ENCODE measurements at regions not wholly inside any gene's neighbourhood (a gene's known extent, or its start where the extent isn't known, plus 50 kb on each side); places are given as distances from the start of the nearest gene placed in this dataset.
"Not testable (repeated sequence)": the region's sequence is repeated elsewhere in the genome, so short reads cannot be mapped to it uniquely, and the experiment has no call there.

GRCh38 chr1:191065771-191066170 is 588.1 kb upstream of the BRINP3 start:
- TF ChIP-seq CTCF (IDR thresholded peaks at IDR 0.05), result no peak
- CTCF ChIA-PET, result no interaction called here
- no peaks in the 10 kb centered on the region for H3K36me3 Mint-ChIP-seq (ENCODE audit: low read depth)
- no peak overlapping the region for H3K27ac Mint-ChIP-seq
- ATAC-seq (ENCODE audit: low read depth) (no peak), DNase-seq (no peak)
- H3K4me1 Mint-ChIP-seq, result no peaks in the 10 kb centered on the region
- intact Hi-C loops (cut with micrococcal nuclease), result no loop called here
- H3K4me3 Mint-ChIP-seq, result no peak overlapping the region
- POLR2A ChIA-PET, result no interaction called here
- H3K9me3 Mint-ChIP-seq, result peaks cover 13% of the 10 kb centered on the region
- no peaks in the 10 kb centered on the region for H3K27me3 Mint-ChIP-seq

DNA sequence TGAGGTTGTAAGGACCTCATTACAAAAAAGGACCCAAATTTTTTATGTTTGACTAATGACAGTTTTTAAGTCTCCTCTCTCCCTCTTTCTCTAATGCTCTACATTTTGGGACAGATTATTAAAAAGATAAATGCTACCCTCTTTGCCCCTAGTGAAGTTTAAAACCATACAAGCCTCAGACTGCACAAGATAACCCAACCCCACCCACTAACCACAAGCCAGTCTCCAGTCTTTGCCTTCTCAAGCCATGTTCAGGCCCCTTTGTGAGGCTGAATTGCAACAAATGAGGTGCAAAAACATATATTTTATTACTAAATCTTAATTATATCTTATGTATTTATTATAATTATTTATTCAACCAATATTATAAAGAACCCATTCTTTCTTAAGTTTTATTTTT is 597.2 kb upstream of the BRINP3 start:
- ChIA-PET POLR2A (no interaction called here), CTCF (no interaction called here)
- H3K9me3 Mint-ChIP-seq, result peaks cover 5% of the 10 kb centered on the region
- intact Hi-C loops (cut with micrococcal nuclease), result no loop called here
- DNase-seq (no peak), ATAC-seq (ENCODE audit: low read depth) (no peak)
- TF ChIP-seq CTCF (IDR thresholded peaks at IDR 0.05), result no peak
- no peak overlapping the region for H3K4me3 Mint-ChIP-seq
- H3K27ac Mint-ChIP-seq, result no peak overlapping the region
- no peaks in the 10 kb centered on the region for H3K36me3 Mint-ChIP-seq (ENCODE audit: low read depth)
- H3K4me1 Mint-ChIP-seq, result no peaks in the 10 kb centered on the region
- no peaks in the 10 kb centered on the region for H3K27me3 Mint-ChIP-seq

DNA sequence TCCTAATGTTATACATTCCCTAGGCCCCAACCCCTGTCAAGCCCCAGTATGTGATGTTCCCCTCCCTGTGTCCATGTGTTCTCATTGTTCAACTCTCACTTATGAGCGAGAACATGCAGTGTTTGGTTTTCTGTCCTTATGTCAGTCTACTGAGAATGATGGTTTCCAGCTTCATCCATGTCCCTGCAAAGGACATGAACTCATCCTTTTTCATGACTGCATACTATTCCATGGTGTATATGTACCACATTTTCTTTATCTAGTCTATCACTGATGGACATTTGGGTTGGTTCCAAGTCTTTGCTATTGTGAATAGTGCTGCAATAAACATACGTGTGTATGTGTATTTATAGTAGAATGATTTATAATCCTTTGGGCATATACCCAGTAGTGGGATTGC is 605.4 kb upstream of the BRINP3 start:
- ATAC-seq (ENCODE audit: low read depth); DNase-seq; CTCF ChIA-PET; intact Hi-C loops (cut with micrococcal nuclease); H3K36me3 Mint-ChIP-seq (ENCODE audit: low read depth); H3K27me3 Mint-ChIP-seq; POLR2A ChIA-PET; H3K9me3 Mint-ChIP-seq; H3K4me3 Mint-ChIP-seq; H3K4me1 Mint-ChIP-seq; H3K27ac Mint-ChIP-seq: not testable (repeated sequence)

DNA sequence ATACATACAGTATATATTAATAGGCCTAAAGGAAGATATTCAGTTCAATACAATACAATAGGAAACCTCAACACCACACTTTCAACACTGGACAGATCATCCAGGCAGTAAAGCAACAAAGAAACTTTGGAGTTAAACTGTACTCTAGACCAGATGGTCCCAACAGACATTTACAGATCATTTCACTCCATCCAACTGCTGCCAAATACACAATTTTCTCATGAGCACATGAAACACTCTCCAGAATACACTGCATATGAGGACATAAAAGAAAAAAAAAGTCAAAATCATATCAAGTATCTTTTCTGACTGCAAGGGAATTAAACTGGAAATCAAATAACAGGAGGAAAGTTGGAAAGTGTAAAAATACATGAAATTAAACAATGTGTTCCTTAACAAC is 607.5 kb upstream of the BRINP3 start:
- no peaks in the 10 kb centered on the region for H3K36me3 Mint-ChIP-seq (ENCODE audit: low read depth)
- POLR2A ChIA-PET, result no interaction called here
- H3K4me1 Mint-ChIP-seq, result no peaks in the 10 kb centered on the region
- no peak overlapping the region for H3K27ac Mint-ChIP-seq
- no peak for ATAC-seq (ENCODE audit: low read depth)
- H3K27me3 Mint-ChIP-seq, result no peaks in the 10 kb centered on the region
- no peak for DNase-seq
- intact Hi-C loops (cut with micrococcal nuclease), result no loop called here
- no peak for TF ChIP-seq CTCF (IDR thresholded peaks at IDR 0.05)
- H3K4me3 Mint-ChIP-seq, result no peak overlapping the region
- H3K9me3 Mint-ChIP-seq, result peaks cover 4% of the 10 kb centered on the region
- CTCF ChIA-PET, result no interaction called here

GRCh38 chr1:191086910-191087309 is 609.2 kb upstream of the BRINP3 start:
- POLR2A ChIA-PET, result no interaction called here
- TF ChIP-seq CTCF (IDR thresholded peaks at IDR 0.05), result no peak

DNA sequence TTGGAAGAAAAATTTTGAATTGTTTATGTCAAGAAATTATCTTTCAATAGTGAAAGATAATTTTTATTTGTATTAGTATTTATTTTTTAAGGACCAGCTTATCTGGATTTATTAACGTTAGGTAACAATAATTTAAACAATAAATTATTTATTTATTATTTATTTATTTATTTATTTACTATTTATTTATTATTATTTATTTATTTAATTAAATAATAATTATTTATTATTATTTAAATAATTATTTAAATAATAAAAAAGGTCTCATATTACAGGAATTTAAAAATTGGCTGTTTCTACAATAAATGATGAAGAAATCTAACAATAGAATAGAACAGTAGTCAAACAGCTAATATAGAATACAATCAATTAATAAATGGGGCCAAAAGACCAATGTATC is 618.7 kb upstream of the BRINP3 start:
- DNase-seq, result no peak
- H3K4me1 Mint-ChIP-seq, result no peaks in the 10 kb centered on the region
- ChIA-PET CTCF (no interaction called here), POLR2A (no interaction called here)
- H3K9me3 Mint-ChIP-seq, result peaks cover 5% of the 10 kb centered on the region
- H3K27ac Mint-ChIP-seq, result no peak overlapping the region
- H3K4me3 Mint-ChIP-seq, result no peak overlapping the region
- no peaks in the 10 kb centered on the region for H3K36me3 Mint-ChIP-seq (ENCODE audit: low read depth)
- no peak for TF ChIP-seq CTCF (IDR thresholded peaks at IDR 0.05)
- intact Hi-C loops (cut with micrococcal nuclease), result no loop called here
- H3K27me3 Mint-ChIP-seq, result no peaks in the 10 kb centered on the region
- no peak for ATAC-seq (ENCODE audit: low read depth)

More at GRCh38 chr1:191086910-191087309, 609.2 kb upstream of the BRINP3 start:
- H3K27ac Mint-ChIP-seq, result no peak overlapping the region
- DNase-seq (no peak), ATAC-seq (ENCODE audit: low read depth) (no peak)
- no peak overlapping the region for H3K4me3 Mint-ChIP-seq
- intact Hi-C loops (cut with micrococcal nuclease), result no loop called here
- H3K36me3 Mint-ChIP-seq (ENCODE audit: low read depth), result no peaks in the 10 kb centered on the region
- no peaks in the 10 kb centered on the region for H3K4me1 Mint-ChIP-seq
- CTCF ChIA-PET, result no interaction called here
- no peaks in the 10 kb centered on the region for H3K27me3 Mint-ChIP-seq
- H3K9me3 Mint-ChIP-seq, result peaks cover 5% of the 10 kb centered on the region
